ENCODE measurements at regions not wholly inside any gene's neighbourhood (a gene's known extent, or its start where the extent isn't known, plus 50 kb on each side); places are given as distances from the start of the nearest gene placed in this dataset.

- H3K27me3 ChIP-seq (ENCODE audit: control insufficient read depth, insufficient read depth, low read length) = no peaks in the 10 kb centered on the region
- FAIRE-seq (no peak), DNase-seq (ENCODE audit: low read depth) (no peak)
- no peaks in the 10 kb centered on the region for H3K36me3 ChIP-seq (ENCODE audit: control insufficient read depth, insufficient read depth, low read length)
- no peak overlapping the region for H3K4me3 ChIP-seq (ENCODE audit: low read depth, low read length)
- TF ChIP-seq CTCF (IDR thresholded peaks at IDR 0.05; ENCODE audit: insufficient read depth, low read length, severe bottlenecking) = no peak
These were observed 1197.3 kb downstream of the BRD1 start for GRCh38 chr22:48630433-48630754.

GRCh38 chr22:48629631-48630432 lies 1197.8 kb downstream of the BRD1 start:
- DNase-seq (ENCODE audit: low read depth) (no peak), FAIRE-seq (no peak)
- Histone ChIP-seq H3K36me3 (ENCODE audit: control insufficient read depth, insufficient read depth, low read length) (no peaks in the 10 kb centered on the region), H3K4me3 (ENCODE audit: low read depth, low read length) (no peak overlapping the region), H3K27me3 (ENCODE audit: control insufficient read depth, insufficient read depth, low read length) (no peaks in the 10 kb centered on the region)
- no peak for TF ChIP-seq CTCF (IDR thresholded peaks at IDR 0.05; ENCODE audit: insufficient read depth, low read length, severe bottlenecking)

GRCh38 chr22:48628891-48629543 lies 1198.7 kb downstream of the BRD1 start:
- DNase-seq (ENCODE audit: low read depth) = no peak
- no peak overlapping the region for H3K4me3 ChIP-seq (ENCODE audit: low read depth, low read length)
- no peak for TF ChIP-seq CTCF (IDR thresholded peaks at IDR 0.05; ENCODE audit: insufficient read depth, low read length, severe bottlenecking)
- no peak for FAIRE-seq
- H3K36me3 ChIP-seq (ENCODE audit: control insufficient read depth, insufficient read depth, low read length) = no peaks in the 10 kb centered on the region
- H3K27me3 ChIP-seq (ENCODE audit: control insufficient read depth, insufficient read depth, low read length) = no peaks in the 10 kb centered on the region

- no peak for TF ChIP-seq CTCF (IDR thresholded peaks at IDR 0.05; ENCODE audit: insufficient read depth, low read length, severe bottlenecking)
- FAIRE-seq = no peak
- DNase-seq (ENCODE audit: low read depth) = no peak
- Histone ChIP-seq H3K4me3 (ENCODE audit: low read depth, low read length) (no peak overlapping the region), H3K36me3 (ENCODE audit: control insufficient read depth, insufficient read depth, low read length) (no peaks in the 10 kb centered on the region), H3K27me3 (ENCODE audit: control insufficient read depth, insufficient read depth, low read length) (no peaks in the 10 kb centered on the region)
These were observed 1199.7 kb downstream of the BRD1 start for GRCh38 chr22:48627966-48628365.

- TF ChIP-seq CTCF (IDR thresholded peaks at IDR 0.05; ENCODE audit: insufficient read depth, low read length, severe bottlenecking) = no peak
- Histone ChIP-seq H3K4me3 (ENCODE audit: low read depth, low read length) (no peak overlapping the region), H3K27me3 (ENCODE audit: control insufficient read depth, insufficient read depth, low read length) (no peaks in the 10 kb centered on the region), H3K36me3 (ENCODE audit: control insufficient read depth, insufficient read depth, low read length) (no peaks in the 10 kb centered on the region)
- no peak for FAIRE-seq
- no peak for DNase-seq (ENCODE audit: low read depth)
These were observed 1200.5 kb downstream of the BRD1 start for GRCh38 chr22:48627203-48627602.

Data from bronchial epithelial cell (primary cell).